Trophoblast cell (in vitro differentiated cells and primary cell): ENCODE measurements at regions not wholly inside any gene's neighbourhood (a gene's known extent, or its start where the extent isn't known, plus 50 kb on each side); places are given as distances from the start of the nearest gene placed in this dataset.

ENCODE experiments used
- DNase-seq, 2 donors: peaks; one replicate each; pipeline ENCODE4 v3.0.0-alpha.2; 2016
- H2AFZ ChIP-seq: 2 replicates; pipeline ENCODE4 v1.6.1; 2013; ENCODE audit warnings: low read length, moderate library complexity, mild to moderate bottlenecking; ENCODE audit not compliant: insufficient read depth, poor library complexity
- H2AK5ac ChIP-seq: 2 replicates; pipeline ENCODE4 v1.6.1; 2013; ENCODE audit warnings: mild to moderate bottlenecking, low read length
- H2BK120ac ChIP-seq: 2 replicates; pipeline ENCODE4 v1.6.1; 2013; ENCODE audit warnings: low read length, mild to moderate bottlenecking, moderate library complexity; ENCODE audit not compliant: insufficient read depth, poor library complexity
- H2BK12ac ChIP-seq: 2 replicates; pipeline ENCODE4 v1.6.1; 2013; ENCODE audit warnings: mild to moderate bottlenecking, low read length, moderate library complexity
- H2BK5ac ChIP-seq: 2 replicates; pipeline ENCODE4 v1.6.1; 2013; ENCODE audit warnings: low read length, low read depth, moderate library complexity, mild to moderate bottlenecking; ENCODE audit not compliant: poor library complexity
- H3K14ac ChIP-seq: 2 replicates; pipeline ENCODE4 v1.6.1; 2013; ENCODE audit warnings: mild to moderate bottlenecking, low read length
- H3K18ac ChIP-seq: 2 replicates; pipeline ENCODE4 v1.6.1; 2013; ENCODE audit warnings: mild to moderate bottlenecking, low read length
- H3K23ac ChIP-seq: 2 replicates; pipeline ENCODE4 v1.6.1; 2013; ENCODE audit warnings: low read length
- H3K27ac ChIP-seq: 2 replicates; pipeline ENCODE4 v1.5.1; 2013; ENCODE audit warnings: low read depth, mild to moderate bottlenecking, inconsistent platforms, low read length, moderate library complexity
- H3K27me3 ChIP-seq: 2 replicates; pipeline ENCODE4 v1.6.1; 2013; ENCODE audit warnings: inconsistent platforms, mild to moderate bottlenecking, low read length, moderate library complexity; ENCODE audit not compliant: insufficient read depth
- H3K36me3 ChIP-seq, 2 experiments: 1 replicate in 1 of 2; 2 replicates in 1 of 2; pipeline ENCODE4 v1.6.1; 2013; ENCODE audit warnings: low read length in 2 of 2, mild to moderate bottlenecking in 2 of 2, moderate library complexity in 1 of 2; ENCODE audit not compliant: insufficient read depth in 2 of 2, control insufficient read depth in 1 of 2
- H3K4ac ChIP-seq: 2 replicates; pipeline ENCODE4 v1.6.1; 2013; ENCODE audit warnings: low read depth, mild to moderate bottlenecking, low read length, moderate library complexity
- H3K4me1 ChIP-seq, 2 experiments: 1 replicate in 1 of 2; 2 replicates in 1 of 2; pipeline ENCODE4 v1.6.1; 2013; ENCODE audit warnings: low read length in 2 of 2, mild to moderate bottlenecking in 2 of 2, moderate library complexity in 1 of 2; ENCODE audit not compliant: insufficient read depth in 2 of 2, control insufficient read depth in 1 of 2
- H3K4me2 ChIP-seq: 2 replicates; pipeline ENCODE4 v1.6.1; 2013; ENCODE audit warnings: inconsistent platforms, mild to moderate bottlenecking, low read length, moderate library complexity
- H3K4me3 ChIP-seq: 2 replicates; pipeline ENCODE4 v1.5.1; 2013; ENCODE audit warnings: mild to moderate bottlenecking, low read depth, low read length, inconsistent platforms
- H3K79me1 ChIP-seq: one replicate; pipeline ENCODE4 v1.6.1; 2013; ENCODE audit warnings: low read length
- H3K79me2 ChIP-seq: 2 replicates; pipeline ENCODE4 v1.6.1; 2013; ENCODE audit warnings: low read length, mild to moderate bottlenecking; ENCODE audit not compliant: control insufficient read depth, insufficient read depth, poor library complexity
- H3K9ac ChIP-seq: 2 replicates; pipeline ENCODE4 v1.6.1; 2013; ENCODE audit warnings: mild to moderate bottlenecking, low read length
- H3K9me3 ChIP-seq: 2 replicates; pipeline ENCODE4 v1.6.1; 2013; ENCODE audit warnings: low read depth, mild to moderate bottlenecking, control low read depth, inconsistent platforms, low read length; ENCODE audit not compliant: insufficient read depth
- H4K12ac ChIP-seq: 2 replicates; pipeline ENCODE4 v1.6.1; 2013; ENCODE audit warnings: low read depth, mild to moderate bottlenecking, low read length, moderate library complexity
- H4K8ac ChIP-seq: 2 replicates; pipeline ENCODE4 v1.6.1; 2013; ENCODE audit warnings: low read depth, mild to moderate bottlenecking, low read length, moderate library complexity
- H4K91ac ChIP-seq: one replicate; pipeline ENCODE4 v1.6.1; 2013; ENCODE audit warnings: low read depth, mild to moderate bottlenecking, low read length, moderate library complexity
- WGBS: extraction: QIAGEN DNeasy Blood & Tissue Kit; methylation state at CpG from one replicate; pipeline ENCODE4 v1.1.7; 2013; ENCODE audit warnings: missing lambda C conversion rate; ENCODE audit not compliant: insufficient read length, insufficient coverage; ENCODE audit errors: extremely low coverage; 5-methylcytosine and 5-hydroxymethylcytosine counted together

- no peaks in the 10 kb centered on the region for H3K79me1 ChIP-seq
- no peak overlapping the region for H3K4me3 ChIP-seq
- H3K23ac ChIP-seq, result no peak overlapping the region
- H3K14ac ChIP-seq, result no peak overlapping the region
- no peak overlapping the region for H4K8ac ChIP-seq
- DNase-seq, result no peak
- no peak overlapping the region for H2BK120ac ChIP-seq
- H3K79me2 ChIP-seq, result no peaks in the 10 kb centered on the region
- H2AFZ ChIP-seq, result no peak overlapping the region
- H2BK12ac ChIP-seq, result no peak overlapping the region
- H3K18ac ChIP-seq, result no peak overlapping the region
- no peak overlapping the region for H3K4me2 ChIP-seq
- H3K4ac ChIP-seq, result no peak overlapping the region
- H4K12ac ChIP-seq, result no peak overlapping the region
- no peak overlapping the region for H2BK5ac ChIP-seq
- WGBS, result 100% methylated on average over 4 of the region's 24 CpGs
- no peaks in the 10 kb centered on the region for H3K4me1 ChIP-seq
- no peak overlapping the region for H4K91ac ChIP-seq
- no peaks in the 10 kb centered on the region for H3K27me3 ChIP-seq
- H3K27ac ChIP-seq, result no peak overlapping the region
- no peak overlapping the region for H3K9ac ChIP-seq
- no peaks in the 10 kb centered on the region for H3K36me3 ChIP-seq
- peaks cover 1% of the 10 kb centered on the region for H3K9me3 ChIP-seq
- no peak overlapping the region for H2AK5ac ChIP-seq
Measured at GRCh38 chr22:48268771-48269552, 1506.5 kb downstream of the TBC1D22A start.

DNA sequence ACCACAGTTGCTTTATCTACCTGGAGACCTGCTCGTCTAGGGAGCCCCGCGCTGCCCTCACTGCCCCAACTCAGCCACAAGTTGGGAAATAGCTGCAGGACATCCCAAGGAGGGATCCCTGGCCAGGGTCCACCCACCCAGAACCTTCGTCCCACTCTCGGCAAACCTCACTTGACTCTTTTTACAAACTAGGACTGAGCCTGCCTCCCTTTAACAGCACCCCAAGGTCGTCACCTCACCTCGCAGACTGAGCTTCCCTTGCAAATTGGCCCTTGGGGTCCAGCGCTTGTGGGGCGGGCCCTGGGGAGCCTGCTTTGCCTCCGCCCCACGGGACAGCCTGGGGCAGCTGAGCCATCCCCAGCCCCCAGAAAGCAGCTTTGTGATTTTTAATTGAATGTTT is 1505.8 kb downstream of the TBC1D22A start:
- WGBS, result no CpG with 5 or more reads among the region's 11 CpGs
- Histone ChIP-seq H3K27me3 (no peaks in the 10 kb centered on the region), H3K18ac (no peak overlapping the region), H2AK5ac (no peak overlapping the region), H4K8ac (no peak overlapping the region), H3K4me1 (no peaks in the 10 kb centered on the region), H2BK5ac (no peak overlapping the region), H3K79me1 (no peaks in the 10 kb centered on the region), H3K79me2 (no peaks in the 10 kb centered on the region), H3K4me2 (no peak overlapping the region), H2AFZ (no peak overlapping the region), H3K4ac (no peak overlapping the region), H3K9ac (no peak overlapping the region), H3K14ac (no peak overlapping the region), H3K23ac (no peak overlapping the region), H3K27ac (no peak overlapping the region), H2BK12ac (no peak overlapping the region), H3K4me3 (no peak overlapping the region), H2BK120ac (no peak overlapping the region), H3K9me3 (peaks cover 3% of the 10 kb centered on the region), H4K12ac (no peak overlapping the region), H4K91ac (no peak overlapping the region), H3K36me3 (no peaks in the 10 kb centered on the region)
- DNase-seq, result no peak

GRCh38 chr22:48267681-48268080 is 1505.2 kb downstream of the TBC1D22A start:
- Histone ChIP-seq H3K4me3 (no peak overlapping the region), H2BK120ac (no peak overlapping the region), H3K36me3 (no peaks in the 10 kb centered on the region), H2BK5ac (no peak overlapping the region), H3K79me2 (no peaks in the 10 kb centered on the region), H2BK12ac (no peak overlapping the region), H3K27me3 (no peaks in the 10 kb centered on the region), H3K18ac (no peak overlapping the region), H3K27ac (no peak overlapping the region), H3K23ac (no peak overlapping the region), H4K8ac (no peak overlapping the region), H2AK5ac (no peak overlapping the region), H3K9me3 (peaks cover 3% of the 10 kb centered on the region), H4K12ac (no peak overlapping the region), H3K4me1 (no peaks in the 10 kb centered on the region), H3K14ac (no peak overlapping the region), H4K91ac (no peak overlapping the region), H2AFZ (no peak overlapping the region), H3K4ac (no peak overlapping the region), H3K4me2 (no peak overlapping the region), H3K9ac (no peak overlapping the region), H3K79me1 (no peaks in the 10 kb centered on the region)
- no CpG with 5 or more reads among the region's 10 CpGs for WGBS
- DNase-seq, result no peak

- Histone ChIP-seq H3K79me1 (no peaks in the 10 kb centered on the region), H3K4me3 (no peak overlapping the region), H2AK5ac (no peak overlapping the region), H3K9me3 (peaks cover 12% of the 10 kb centered on the region), H4K12ac (no peak overlapping the region), H3K27me3 (no peaks in the 10 kb centered on the region), H3K23ac (no peak overlapping the region), H3K4me1 (no peaks in the 10 kb centered on the region), H3K36me3 (no peaks in the 10 kb centered on the region), H3K79me2 (no peaks in the 10 kb centered on the region), H2BK12ac (no peak overlapping the region), H4K91ac (no peak overlapping the region), H3K4me2 (no peak overlapping the region), H3K4ac (no peak overlapping the region), H3K14ac (no peak overlapping the region), H2AFZ (no peak overlapping the region), H4K8ac (no peak overlapping the region), H3K9ac (no peak overlapping the region), H3K27ac (no peak overlapping the region), H2BK120ac (no peak overlapping the region), H3K18ac (no peak overlapping the region), H2BK5ac (no peak overlapping the region)
- WGBS, result no CpG with 5 or more reads among the region's 34 CpGs
- no peak for DNase-seq
Measured at GRCh38 chr22:48265000-48265625, 1502.7 kb downstream of the TBC1D22A start.
